ENCODE measurements at regions not wholly inside any gene's neighbourhood (a gene's known extent, or its start where the extent isn't known, plus 50 kb on each side); places are given as distances from the start of the nearest gene placed in this dataset.

- TF ChIP-seq ZBTB7A (IDR thresholded peaks at IDR 0.05; ENCODE audit: low read depth) (no peak), FOXM1 (IDR thresholded peaks at IDR 0.05; ENCODE audit: borderline replicate concordance, low read depth) (no peak), CREB1 (IDR thresholded peaks at IDR 0.05; ENCODE audit: low read depth) (no peak), EGR1 (IDR thresholded peaks at IDR 0.05) (no peak), RAD21 (IDR thresholded peaks at IDR 0.05; ENCODE audit: low read depth) (no peak), YY1 (IDR thresholded peaks at IDR 0.05; ENCODE audit: low read depth) (no peak), TAF1 (IDR thresholded peaks at IDR 0.05; ENCODE audit: low read depth) (no peak), CEBPB (IDR thresholded peaks at IDR 0.05) (no peak), USF1 (IDR thresholded peaks at IDR 0.05) (no peak), EP300 (IDR thresholded peaks at IDR 0.05; ENCODE audit: borderline replicate concordance) (no peak), TEAD4 (IDR thresholded peaks at IDR 0.05) (no peak), MAX (IDR thresholded peaks at IDR 0.05) (no peak), TCF12 (IDR thresholded peaks at IDR 0.05; ENCODE audit: low read depth) (no peak), NFIC (IDR thresholded peaks at IDR 0.05) (no peak)
- TF ChIP-seq, protein P1, sequence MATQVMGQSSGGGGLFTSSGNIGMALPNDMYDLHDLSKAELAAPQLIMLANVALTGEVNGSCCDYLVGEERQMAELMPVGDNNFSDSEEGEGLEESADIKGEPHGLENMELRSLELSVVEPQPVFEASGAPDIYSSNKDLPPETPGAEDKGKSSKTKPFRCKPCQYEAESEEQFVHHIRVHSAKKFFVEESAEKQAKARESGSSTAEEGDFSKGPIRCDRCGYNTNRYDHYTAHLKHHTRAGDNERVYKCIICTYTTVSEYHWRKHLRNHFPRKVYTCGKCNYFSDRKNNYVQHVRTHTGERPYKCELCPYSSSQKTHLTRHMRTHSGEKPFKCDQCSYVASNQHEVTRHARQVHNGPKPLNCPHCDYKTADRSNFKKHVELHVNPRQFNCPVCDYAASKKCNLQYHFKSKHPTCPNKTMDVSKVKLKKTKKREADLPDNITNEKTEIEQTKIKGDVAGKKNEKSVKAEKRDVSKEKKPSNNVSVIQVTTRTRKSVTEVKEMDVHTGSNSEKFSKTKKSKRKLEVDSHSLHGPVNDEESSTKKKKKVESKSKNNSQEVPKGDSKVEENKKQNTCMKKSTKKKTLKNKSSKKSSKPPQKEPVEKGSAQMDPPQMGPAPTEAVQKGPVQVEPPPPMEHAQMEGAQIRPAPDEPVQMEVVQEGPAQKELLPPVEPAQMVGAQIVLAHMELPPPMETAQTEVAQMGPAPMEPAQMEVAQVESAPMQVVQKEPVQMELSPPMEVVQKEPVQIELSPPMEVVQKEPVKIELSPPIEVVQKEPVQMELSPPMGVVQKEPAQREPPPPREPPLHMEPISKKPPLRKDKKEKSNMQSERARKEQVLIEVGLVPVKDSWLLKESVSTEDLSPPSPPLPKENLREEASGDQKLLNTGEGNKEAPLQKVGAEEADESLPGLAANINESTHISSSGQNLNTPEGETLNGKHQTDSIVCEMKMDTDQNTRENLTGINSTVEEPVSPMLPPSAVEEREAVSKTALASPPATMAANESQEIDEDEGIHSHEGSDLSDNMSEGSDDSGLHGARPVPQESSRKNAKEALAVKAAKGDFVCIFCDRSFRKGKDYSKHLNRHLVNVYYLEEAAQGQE (IDR thresholded peaks at IDR 0.05; ENCODE audit: low read depth) = no peak
Observed at GRCh38 chr6:47360388-47360787, 50.7 kb upstream of the TNFRSF21 start.

GRCh38 chr6:47362857-47363461 lies 53.3 kb upstream of the TNFRSF21 start:
- TF ChIP-seq YY1 (IDR thresholded peaks at IDR 0.05; ENCODE audit: low read depth) (no peak), CREB1 (IDR thresholded peaks at IDR 0.05; ENCODE audit: low read depth) (no peak), EP300 (IDR thresholded peaks at IDR 0.05; ENCODE audit: borderline replicate concordance) (no peak), MAX (IDR thresholded peaks at IDR 0.05) (no peak), TEAD4 (IDR thresholded peaks at IDR 0.05) (no peak), EGR1 (IDR thresholded peaks at IDR 0.05) (no peak), FOXM1 (IDR thresholded peaks at IDR 0.05; ENCODE audit: borderline replicate concordance, low read depth) (no peak), CEBPB (IDR thresholded peaks at IDR 0.05) (no peak), NFIC (IDR thresholded peaks at IDR 0.05) (no peak), TCF12 (IDR thresholded peaks at IDR 0.05; ENCODE audit: low read depth) (no peak), TAF1 (IDR thresholded peaks at IDR 0.05; ENCODE audit: low read depth) (no peak), USF1 (IDR thresholded peaks at IDR 0.05) (no peak), RAD21 (IDR thresholded peaks at IDR 0.05; ENCODE audit: low read depth) (no peak), ZBTB7A (IDR thresholded peaks at IDR 0.05; ENCODE audit: low read depth) (no peak)
- TF ChIP-seq, protein P1 (IDR thresholded peaks at IDR 0.05; ENCODE audit: low read depth) = no peak

GRCh38 chr6:47363736-47364135 lies 54.0 kb upstream of the TNFRSF21 start:
- TF ChIP-seq FOXM1 (IDR thresholded peaks at IDR 0.05; ENCODE audit: borderline replicate concordance, low read depth) (no peak), TCF12 (IDR thresholded peaks at IDR 0.05; ENCODE audit: low read depth) (no peak), MAX (IDR thresholded peaks at IDR 0.05) (no peak), CEBPB (IDR thresholded peaks at IDR 0.05) (no peak), YY1 (IDR thresholded peaks at IDR 0.05; ENCODE audit: low read depth) (no peak), ZBTB7A (IDR thresholded peaks at IDR 0.05; ENCODE audit: low read depth) (no peak), EGR1 (IDR thresholded peaks at IDR 0.05) (no peak)

DNA sequence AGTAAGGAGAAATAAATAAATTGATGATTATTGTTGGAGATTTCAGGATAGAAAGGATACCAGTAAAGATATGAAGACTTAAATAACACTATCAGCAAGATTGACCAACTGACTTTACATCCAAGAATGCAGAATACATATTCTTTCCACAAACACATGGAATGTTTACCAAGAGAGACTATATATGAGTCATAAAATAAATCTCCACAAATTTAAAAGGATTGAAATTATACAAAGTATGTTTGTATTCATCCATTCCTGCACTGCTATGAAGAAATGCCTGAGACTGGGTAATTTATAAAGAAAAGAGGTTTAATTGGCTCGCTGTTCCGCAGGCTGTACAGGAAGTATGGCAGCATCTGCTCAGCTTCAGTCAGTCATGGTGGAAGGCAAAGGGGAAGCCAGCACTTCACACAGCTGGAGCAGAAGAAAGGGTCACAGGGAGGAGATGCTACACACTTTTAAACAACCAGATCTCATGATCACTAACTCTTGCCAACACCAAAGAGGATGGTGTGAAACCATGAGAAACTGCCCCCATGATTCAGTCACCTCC lies 56.7 kb upstream of the TNFRSF21 start:
- TF ChIP-seq MAX (IDR thresholded peaks at IDR 0.05) (no peak), EP300 (IDR thresholded peaks at IDR 0.05; ENCODE audit: borderline replicate concordance) (no peak), NFIC (IDR thresholded peaks at IDR 0.05) (no peak), RAD21 (IDR thresholded peaks at IDR 0.05; ENCODE audit: low read depth) (no peak), TEAD4 (IDR thresholded peaks at IDR 0.05) (no peak), CEBPB (IDR thresholded peaks at IDR 0.05) (no peak), CREB1 (IDR thresholded peaks at IDR 0.05; ENCODE audit: low read depth) (no peak)
- TF ChIP-seq, protein P1 (IDR thresholded peaks at IDR 0.05; ENCODE audit: low read depth) = no peak
